ENCODE measurements at regions not wholly inside any gene's neighbourhood (a gene's known extent, or its start where the extent isn't known, plus 50 kb on each side); places are given as distances from the start of the nearest gene placed in this dataset.

DNA sequence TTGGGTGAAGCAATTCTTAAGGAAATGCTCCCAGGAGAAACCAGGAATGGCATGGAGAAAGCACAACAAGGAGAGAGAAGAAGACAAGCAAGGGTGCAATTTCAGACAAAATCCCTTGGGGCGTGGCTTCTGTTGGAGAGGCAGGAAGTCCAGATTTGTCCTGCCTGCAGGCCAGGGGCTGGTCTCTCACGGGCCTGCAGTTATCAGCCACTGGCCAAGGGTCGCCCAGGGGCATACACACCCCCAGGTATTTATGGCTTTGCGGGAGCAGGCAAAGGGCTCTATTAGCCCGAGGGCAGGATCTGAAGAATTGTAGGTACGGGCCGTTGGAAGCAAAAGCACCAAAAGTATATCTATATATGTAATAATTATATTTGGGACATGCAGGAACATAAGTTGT is 87.7 kb downstream of the IYD start:
- no peak for ATAC-seq (ENCODE audit: low FRiP score)
- no peak for DNase-seq (ENCODE audit: low spot score)
- no peak for TF ChIP-seq CTCF (IDR thresholded peaks at IDR 0.05)

DNA sequence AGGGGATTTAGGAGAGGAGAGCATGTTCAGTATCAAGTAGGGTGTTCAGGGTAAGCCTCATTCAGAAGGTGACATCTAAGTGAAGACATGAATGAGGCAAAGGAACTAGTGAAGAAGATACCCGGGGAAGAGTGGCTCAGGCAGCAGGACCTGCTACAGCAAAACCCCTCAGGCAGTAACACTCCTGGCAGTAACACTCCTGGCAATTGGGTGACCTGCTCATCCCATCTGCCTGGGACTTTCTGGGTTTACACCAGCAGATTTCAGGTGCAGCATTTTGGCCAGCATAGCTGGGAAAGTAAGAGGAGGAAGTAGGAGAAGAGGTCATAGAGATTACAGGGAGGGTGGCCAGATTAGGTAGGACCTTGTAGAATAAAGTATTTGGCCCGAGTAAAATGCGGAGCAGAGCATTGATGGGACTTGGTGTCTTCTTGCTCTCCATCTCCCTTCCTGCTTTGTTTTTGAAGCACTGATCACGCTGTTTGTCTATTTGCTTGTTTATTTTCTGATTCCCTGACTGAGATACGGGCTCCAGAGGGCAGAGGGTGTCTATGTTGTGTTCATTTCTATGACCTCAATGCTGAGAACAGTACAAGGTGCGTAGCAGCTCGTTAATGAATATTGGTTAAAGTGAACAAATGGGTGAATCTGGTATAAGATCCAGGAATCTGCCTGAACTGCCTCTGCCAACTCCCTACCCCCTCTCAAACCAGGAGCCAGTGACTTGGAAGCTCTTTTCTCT is 88.3 kb downstream of the IYD start:
- ATAC-seq (ENCODE audit: low FRiP score) (no peak), DNase-seq (ENCODE audit: low spot score) (no peak)
- no peak for TF ChIP-seq CTCF (IDR thresholded peaks at IDR 0.05)

DNA sequence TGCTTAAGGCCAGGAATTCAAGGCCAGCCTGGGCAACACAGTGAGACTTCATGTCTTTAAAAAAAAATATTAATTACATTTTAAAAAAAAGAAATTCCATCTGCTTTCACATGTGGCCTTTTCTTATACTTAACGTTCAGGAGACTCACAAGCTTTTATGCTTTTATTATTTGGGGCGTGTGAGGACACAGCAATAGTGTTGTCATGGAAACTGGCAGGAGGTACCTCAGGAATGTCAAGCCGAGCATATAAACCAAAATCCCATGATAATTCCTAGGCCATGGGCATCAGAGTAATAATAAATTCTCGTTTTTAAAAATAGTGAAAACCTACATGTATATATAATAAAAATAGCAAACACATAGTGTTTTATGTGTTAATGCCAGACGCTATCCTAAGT is 89.8 kb downstream of the IYD start:
- DNase-seq (ENCODE audit: low spot score) (no peak), ATAC-seq (ENCODE audit: low FRiP score) (no peak)
- TF ChIP-seq CTCF (IDR thresholded peaks at IDR 0.05), result no peak

DNA sequence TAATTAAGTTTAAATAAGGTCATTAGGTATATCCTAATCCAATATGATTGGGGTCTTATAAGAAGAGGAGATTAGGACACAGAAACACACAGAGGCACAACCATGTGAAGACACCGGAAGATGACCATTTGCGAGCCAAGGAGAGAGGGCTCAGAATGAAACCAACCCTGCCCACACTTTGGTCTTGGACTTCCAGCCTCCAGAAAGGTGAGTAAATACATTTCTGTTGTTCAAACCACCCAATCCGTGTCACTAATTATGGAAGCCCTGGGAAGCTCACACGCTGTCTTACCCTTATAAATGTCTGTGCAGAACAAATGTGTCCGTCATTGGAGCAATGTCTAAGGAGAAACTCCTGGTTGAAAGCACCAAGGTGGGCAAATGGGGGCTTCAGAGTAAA is 95.0 kb downstream of the IYD start:
- ATAC-seq (ENCODE audit: low FRiP score), result no peak
- no peak for DNase-seq (ENCODE audit: low spot score)
- TF ChIP-seq CTCF (IDR thresholded peaks at IDR 0.05), result no peak

GRCh38 chr6:150464966-150465365 is 96.2 kb downstream of the IYD start:
- no peak for DNase-seq (ENCODE audit: low spot score)
- no peak for TF ChIP-seq CTCF (IDR thresholded peaks at IDR 0.05)

DNA sequence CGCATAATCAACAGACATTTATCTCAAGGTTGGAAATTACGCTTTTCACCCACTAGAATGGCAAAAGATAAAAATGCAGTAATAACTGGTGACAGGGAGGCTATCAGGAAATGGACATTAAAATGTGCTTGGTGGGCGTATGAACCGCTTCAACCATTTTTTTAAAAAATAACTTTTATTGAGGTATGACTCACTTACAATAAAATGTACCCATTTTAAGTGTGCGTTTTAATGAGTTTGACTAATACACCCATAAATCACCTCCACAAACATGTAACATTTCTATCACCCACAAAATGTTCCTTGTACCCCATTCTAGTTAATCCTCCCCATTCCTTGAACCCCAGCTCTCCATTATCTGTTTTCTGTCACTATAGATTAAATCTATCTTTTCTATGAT is 96.8 kb downstream of the IYD start:
- ATAC-seq (ENCODE audit: low FRiP score) (no peak), DNase-seq (ENCODE audit: low spot score) (no peak)
- TF ChIP-seq CTCF (IDR thresholded peaks at IDR 0.05), result no peak

More at GRCh38 chr6:150464966-150465365, 96.2 kb downstream of the IYD start:
- ATAC-seq (ENCODE audit: low FRiP score), result no peak

DNA sequence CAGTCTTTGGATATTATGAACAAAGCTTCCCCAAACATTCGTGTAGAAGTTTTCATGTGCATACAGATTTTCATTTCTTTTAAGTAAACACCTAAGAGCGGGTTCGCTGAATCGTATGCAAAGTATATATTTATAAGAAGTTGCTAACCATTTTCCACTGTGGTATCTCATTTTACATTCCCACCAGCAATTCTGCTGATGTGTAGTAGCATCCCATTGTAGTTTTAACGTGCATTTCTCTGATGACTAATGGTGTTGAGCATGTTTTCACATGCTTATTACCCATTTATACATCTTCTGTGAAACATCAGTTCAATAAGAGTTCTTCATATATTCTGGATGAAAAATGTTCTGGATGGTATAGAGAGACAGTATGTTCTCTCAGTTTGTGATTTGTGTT is 97.4 kb downstream of the IYD start:
- no peak for ATAC-seq (ENCODE audit: low FRiP score)
- DNase-seq (ENCODE audit: low spot score), result no peak
- TF ChIP-seq CTCF (IDR thresholded peaks at IDR 0.05), result no peak
